Ovary (tissue), 7 donors: ENCODE measurements at regions not wholly inside any gene's neighbourhood (a gene's known extent, or its start where the extent isn't known, plus 50 kb on each side); places are given as distances from the start of the nearest gene placed in this dataset.
A peak's percentile ranks its signal among the peaks of the same experiment; 100 is the strongest.

ENCODE experiments used
- DNase-seq, 5 donors: peaks; one replicate each; pipeline ENCODE4 v3.0.0-alpha.2; 2019 to 2020
- H3K27ac ChIP-seq, 2 donors: fragments of 200-600 bp; one replicate each; pipeline versions ENCODE4 v1.5.1 to v1.8.0; 2019 to 2022
- H3K27me3 ChIP-seq: fragments of 200-600 bp; one replicate; pipeline ENCODE4 v1.8.0; 2022
- H3K36me3 ChIP-seq: fragments of 200-600 bp; sonication (generic); one replicate; pipeline ENCODE4 v1.5.1; 2019
- H3K4me1 ChIP-seq: one replicate; pipeline ENCODE4 v1.8.1; 2013; ENCODE audit warnings: mild to moderate bottlenecking, moderate library complexity; ENCODE audit not compliant: insufficient read depth
- H3K4me3 ChIP-seq: fragments of 200-600 bp; sonication (generic); one replicate; pipeline ENCODE4 v1.5.1; 2017
- H3K9me3 ChIP-seq, 2 donors: fragments of 200-600 bp in 1 of 2; sonication (generic) in 1 of 2; one replicate each; pipeline versions ENCODE4 v1.5.1 to v1.8.1; 2013 to 2019; ENCODE audit warnings: mild to moderate bottlenecking in 1 of 2, moderate library complexity in 1 of 2
- CTCF ChIP-seq, 3 donors: fragments of 450-650 bp in 2 of 3; fragments of 200-600 bp in 1 of 3; IDR thresholded peaks; one replicate each; pipeline versions ENCODE4 v1.5.1 to v1.8.0; 2016 to 2022; ENCODE audit warnings: antibody characterized with exemption in 3 of 3, mild to moderate bottlenecking in 1 of 3
- EP300 ChIP-seq: sonication (generic); formaldehyde crosslinking; IDR thresholded peaks from one replicate; pipeline ENCODE4 v1.6.1; 2017; ENCODE audit warnings: antibody characterized with exemption
- POLR2A ChIP-seq: fragments of 450-650 bp; IDR thresholded peaks from one replicate; pipeline ENCODE4 v1.6.1; 2017; ENCODE audit warnings: antibody characterized with exemption, mild to moderate bottlenecking, moderate library complexity
- WGBS, 3 donors: extraction: QIAGEN DNeasy Blood & Tissue Kit in 1 of 3; methylation state at CpG; one replicate each; pipeline versions ENCODE4 v1.1.5 to v1.1.7; 2013 to 2017; 5-methylcytosine and 5-hydroxymethylcytosine counted together
- intact Hi-C, 4 donors: fragments of 100-400 bp; cut with DNase I; formaldehyde crosslinking; loops; one replicate each; pipeline versions ENCODE4 v1.11.0 to v1.15.1; 2022 to 2023
- donor health status: DM: no; HTN: no; CAD: no; lungs with moderate emphysema.
- donor health status: DM: no; HTN: no; CAD: no.
- donor health status: Bipolar disorder and iron deficiency.
- donor health status: DM: no; HTN: no; CAD: no.
- donor health status: DM: yes; HTN: yes; CAD: no.

- Histone ChIP-seq H3K4me3 (no peak overlapping the region), H3K27me3 (no peaks in the 10 kb centered on the region), H3K9me3 (no peaks in the 10 kb centered on the region), H3K27ac (no peak overlapping the region), H3K4me1 (no peaks in the 10 kb centered on the region), H3K36me3 (no peaks in the 10 kb centered on the region)
- DNase-seq: no peak
- intact Hi-C loops: no loop called here
- no peak for TF ChIP-seq EP300
- TF ChIP-seq POLR2A: no peak
- TF ChIP-seq CTCF (IDR thresholded peaks at IDR 0.05): no peak
- 84 to 91% (median 87%) methylated on average over 4 of the region's 4 CpGs for WGBS, 3 donors
These were observed 285.6 kb upstream of the ID4 start for GRCh38 chr6:19551611-19552010.

GRCh38 chr6:19552076-19552475 is 285.1 kb upstream of the ID4 start:
- Histone ChIP-seq H3K36me3 (no peaks in the 10 kb centered on the region), H3K27me3 (no peaks in the 10 kb centered on the region), H3K4me3 (no peak overlapping the region), H3K9me3 (no peaks in the 10 kb centered on the region), H3K27ac (no peak overlapping the region), H3K4me1 (no peaks in the 10 kb centered on the region)
- 48 to 50% (median 49%) methylated on average over 3 of the region's 3 CpGs for WGBS, 3 donors
- no peak for DNase-seq
- no peak for TF ChIP-seq POLR2A
- no peak for TF ChIP-seq EP300
- no peak for TF ChIP-seq CTCF (IDR thresholded peaks at IDR 0.05)
- intact Hi-C loops: no loop called here

GRCh38 chr6:19552588-19552987 is 284.6 kb upstream of the ID4 start:
- Histone ChIP-seq H3K36me3 (no peaks in the 10 kb centered on the region), H3K27ac (no peak overlapping the region), H3K9me3 (no peaks in the 10 kb centered on the region), H3K27me3 (no peaks in the 10 kb centered on the region), H3K4me3 (no peak overlapping the region), H3K4me1 (no peaks in the 10 kb centered on the region)
- no peak for DNase-seq
- TF ChIP-seq EP300 (no peak), CTCF (IDR thresholded peaks at IDR 0.05) (no peak), POLR2A (no peak)
- intact Hi-C loops: no loop called here
- WGBS, 3 donors: 66 to 69% (median 69%) methylated on average over 2 of the region's 2 CpGs

GRCh38 chr6:19554356-19555225 is 282.6 kb upstream of the ID4 start:
- Histone ChIP-seq H3K9me3 (no peaks in the 10 kb centered on the region), H3K27ac (no peak overlapping the region), H3K4me3 (no peak overlapping the region), H3K4me1 (no peaks in the 10 kb centered on the region), H3K27me3 (no peaks in the 10 kb centered on the region), H3K36me3 (no peaks in the 10 kb centered on the region)
- WGBS, 3 donors: 47 to 54% (median 52%) methylated on average over 9 of the region's 9 CpGs
- intact Hi-C loops: no loop called here
- TF ChIP-seq POLR2A: no peak
- TF ChIP-seq CTCF (IDR thresholded peaks at IDR 0.05): no peak
- TF ChIP-seq EP300: no peak
- peak in 1 of 5 donors; percentile 13 for DNase-seq
